T-helper 2 cell (primary cell): ENCODE measurements at regions not wholly inside any gene's neighbourhood (a gene's known extent, or its start where the extent isn't known, plus 50 kb on each side); places are given as distances from the start of the nearest gene placed in this dataset.
"Not testable (repeated sequence)": the region's sequence is repeated elsewhere in the genome, so short reads cannot be mapped to it uniquely, and the experiment has no call there.

ENCODE experiments used
- DNase-seq, 5 experiments: peaks; one replicate each; pipeline versions ENCODE4 v3.0.0 to v3.0.0-alpha.2; 2012 to 2022

DNA sequence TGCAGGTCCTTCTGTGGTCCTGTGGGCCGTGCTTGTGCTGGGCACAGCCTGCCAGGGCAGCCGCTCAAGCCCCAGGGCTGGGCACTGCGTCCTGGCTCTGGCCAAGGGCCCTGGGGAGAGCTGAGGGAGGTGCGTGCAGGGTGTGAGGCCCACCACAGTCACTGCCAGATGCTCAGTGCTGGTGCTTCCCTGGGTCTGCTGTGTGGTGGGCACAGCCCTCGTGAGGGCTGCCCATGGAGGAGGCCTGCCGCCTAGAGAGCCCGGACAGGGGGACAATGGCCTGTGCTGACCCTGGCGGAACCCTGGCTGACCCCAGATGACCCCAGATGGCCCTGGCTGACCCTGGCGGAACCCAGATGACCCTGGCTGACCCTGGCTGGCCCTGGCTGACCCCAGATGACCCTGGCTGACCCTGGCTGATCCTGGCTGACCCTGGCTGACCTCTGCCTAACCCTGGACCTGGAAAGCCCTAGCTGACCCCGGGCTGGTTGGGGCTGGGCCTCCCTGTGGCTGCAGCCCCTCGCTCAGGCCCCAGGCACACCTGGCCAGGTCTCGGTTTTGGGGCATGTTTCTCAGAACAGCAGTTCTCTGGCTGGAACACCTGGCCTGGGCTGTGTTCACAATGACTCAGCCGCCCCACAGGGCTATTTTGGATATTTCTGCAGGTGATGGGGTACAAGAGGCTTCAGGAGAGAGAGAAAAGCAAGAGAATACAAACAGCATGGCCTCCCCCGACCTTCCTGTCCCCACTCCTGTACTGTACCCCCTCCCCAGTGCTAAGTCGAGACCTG, 55.4 kb downstream of the TMEM121 start:
- no peak for DNase-seq

DNA sequence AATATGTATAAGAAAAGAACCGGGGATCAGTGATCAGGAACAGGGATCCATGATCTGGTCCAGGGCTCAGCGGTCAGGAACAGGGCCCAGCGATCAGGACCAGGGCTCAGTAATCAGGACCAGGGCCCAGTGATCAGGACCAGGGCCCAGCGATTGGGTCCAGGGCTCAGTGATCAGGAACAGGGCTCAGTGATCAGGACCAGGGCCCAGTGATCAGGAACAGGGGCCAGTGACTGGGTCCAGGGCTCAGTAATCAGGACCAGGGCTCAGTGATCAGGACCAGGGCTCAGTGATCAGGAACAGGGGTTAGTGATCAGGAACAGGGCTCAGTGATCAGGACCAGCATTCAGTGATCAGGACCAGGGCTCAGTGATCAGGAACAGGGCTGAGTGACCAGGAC, 56.3 kb downstream of the TMEM121 start:
- DNase-seq = no peak

DNA sequence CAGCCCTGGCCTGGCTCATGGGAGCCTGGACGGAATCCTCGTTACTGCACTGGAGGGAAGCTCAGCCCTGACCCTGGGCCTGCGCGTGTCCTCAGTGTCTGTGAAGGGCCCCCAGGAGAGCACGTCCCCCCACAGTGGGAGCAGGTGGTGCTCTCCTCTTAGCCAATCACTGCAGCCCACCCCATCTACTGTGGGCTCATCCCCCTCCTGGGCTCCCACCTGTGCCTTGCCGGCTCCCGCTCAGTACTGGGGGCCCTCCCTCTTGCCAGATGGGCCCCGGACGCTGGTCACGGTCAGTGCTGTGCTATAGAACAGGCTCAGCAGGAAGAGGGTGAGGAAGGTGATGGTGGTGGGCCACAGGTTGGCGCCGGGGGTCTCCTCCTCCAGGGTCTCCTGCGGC, 57.5 kb downstream of the TMEM121 start:
- not testable (repeated sequence) for DNase-seq

DNA sequence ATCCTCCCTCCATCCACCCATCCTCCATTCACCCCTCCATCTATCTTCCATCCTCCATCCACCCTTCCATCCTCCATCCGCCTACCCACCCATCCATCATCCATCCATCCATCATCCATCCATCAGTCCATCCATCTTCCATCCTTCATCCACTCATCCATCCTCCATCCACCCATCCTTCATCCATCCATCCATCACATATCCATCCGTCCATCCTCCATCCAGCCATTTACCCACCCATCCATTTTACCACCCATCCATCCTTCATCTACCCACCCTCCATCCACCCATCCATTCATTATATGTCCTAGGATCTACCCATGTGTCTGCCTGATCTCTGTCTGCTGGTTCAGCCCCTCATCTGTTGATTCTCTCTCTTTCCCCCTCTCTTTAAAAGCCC, 58.9 kb downstream of the TMEM121 start:
- not testable (repeated sequence) for DNase-seq

DNA sequence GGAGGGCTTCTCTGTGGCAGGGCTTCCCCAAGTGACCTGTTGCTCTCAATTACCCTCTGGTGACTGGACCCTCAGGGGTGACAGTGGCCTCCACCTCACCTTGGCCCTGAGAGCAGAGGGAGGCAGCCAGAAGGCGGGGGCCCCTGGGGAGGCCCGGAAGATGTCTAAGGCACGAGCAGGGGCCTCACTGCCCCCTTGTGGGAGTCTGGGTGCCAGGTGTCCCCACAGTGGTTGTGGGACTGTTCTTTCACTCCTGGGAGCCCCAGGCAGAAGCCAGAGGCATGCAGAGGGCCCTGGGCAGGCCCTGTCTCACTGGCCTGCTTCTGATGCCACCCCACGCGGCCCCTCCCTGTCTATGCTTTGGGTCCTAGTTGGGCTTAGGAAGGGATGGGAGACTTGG, 59.3 kb downstream of the TMEM121 start:
- DNase-seq = not testable (repeated sequence)

DNA sequence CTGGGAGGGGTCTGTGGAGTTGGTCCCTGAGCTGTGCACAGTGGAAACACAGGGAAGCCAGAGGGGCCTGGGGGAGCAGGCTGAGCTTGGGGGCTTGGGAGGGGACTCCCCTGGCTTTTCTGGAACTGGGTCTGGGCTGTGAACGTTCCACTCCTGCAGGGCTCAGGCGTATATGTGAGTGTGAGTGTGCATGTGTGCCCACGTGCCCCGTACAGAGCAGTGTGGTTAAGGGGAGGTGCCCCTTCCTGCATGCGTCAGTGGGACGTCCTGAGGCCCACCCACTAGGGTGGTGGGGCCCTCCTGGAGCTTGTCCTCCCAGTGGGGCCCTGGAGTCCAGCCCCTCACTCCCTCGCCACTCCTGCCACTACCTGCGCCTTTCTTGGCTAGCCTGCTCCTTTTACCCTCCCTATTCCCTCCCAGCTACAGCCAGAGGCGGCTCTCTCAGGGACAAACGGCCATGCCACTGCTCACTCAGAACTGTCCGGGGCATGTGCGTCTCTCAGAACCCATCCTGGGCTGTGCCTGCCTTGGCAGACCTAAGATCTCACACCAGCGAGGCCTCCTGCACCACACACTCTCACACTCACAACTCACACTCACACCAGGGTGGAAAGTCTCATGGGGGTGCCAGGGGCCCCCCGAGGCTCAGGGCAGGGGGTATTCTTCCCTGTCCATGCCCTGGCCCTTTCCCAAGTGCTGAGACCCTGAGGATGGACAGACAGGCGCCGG, 59.9 kb downstream of the TMEM121 start:
- DNase-seq = peak in 1 of 5 experiments; percentile 35

- not testable (repeated sequence) for DNase-seq
These were observed 60.7 kb downstream of the TMEM121 start for GRCh38 chr14:105587034-105587433.

- DNase-seq = not testable (repeated sequence)
These were observed 61.3 kb downstream of the TMEM121 start for GRCh38 chr14:105587482-105588235.

DNA sequence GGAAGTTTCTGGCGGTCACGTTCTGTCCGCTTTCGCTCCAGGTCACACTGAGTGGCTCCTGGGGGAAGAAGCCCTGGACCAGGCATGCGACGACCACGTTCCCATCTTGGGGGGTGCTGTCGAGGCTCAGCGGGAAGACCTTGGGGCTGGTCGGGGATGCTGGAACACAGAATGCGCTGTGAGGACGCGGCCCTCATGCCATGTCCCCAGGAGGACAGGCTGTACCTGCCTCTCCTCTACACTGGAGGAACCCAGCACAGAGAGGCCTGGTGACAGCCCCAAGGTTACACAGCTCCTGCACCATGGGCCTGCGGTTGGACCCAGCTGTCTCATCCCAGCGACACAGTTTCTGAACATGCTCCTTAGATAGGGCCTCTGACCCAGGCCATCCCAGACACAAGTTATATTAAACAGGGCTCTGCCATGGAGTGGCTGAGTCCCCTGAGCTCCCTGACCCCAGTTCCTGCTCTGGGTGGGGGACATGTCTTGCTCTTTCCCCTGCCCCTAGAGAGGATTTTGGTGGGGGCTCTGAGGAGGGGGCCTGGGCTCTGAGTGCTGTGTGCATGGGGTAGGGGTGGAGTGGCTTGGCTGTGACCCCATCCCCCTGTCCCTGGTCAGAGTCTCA, 62.0 kb downstream of the TMEM121 start:
- no peak for DNase-seq

- DNase-seq = no peak
These were observed 63.0 kb downstream of the TMEM121 start for GRCh38 chr14:105589161-105589925.

GRCh38 chr14:105589926-105590185, 63.5 kb downstream of the TMEM121 start:
- DNase-seq = not testable (repeated sequence)

DNA sequence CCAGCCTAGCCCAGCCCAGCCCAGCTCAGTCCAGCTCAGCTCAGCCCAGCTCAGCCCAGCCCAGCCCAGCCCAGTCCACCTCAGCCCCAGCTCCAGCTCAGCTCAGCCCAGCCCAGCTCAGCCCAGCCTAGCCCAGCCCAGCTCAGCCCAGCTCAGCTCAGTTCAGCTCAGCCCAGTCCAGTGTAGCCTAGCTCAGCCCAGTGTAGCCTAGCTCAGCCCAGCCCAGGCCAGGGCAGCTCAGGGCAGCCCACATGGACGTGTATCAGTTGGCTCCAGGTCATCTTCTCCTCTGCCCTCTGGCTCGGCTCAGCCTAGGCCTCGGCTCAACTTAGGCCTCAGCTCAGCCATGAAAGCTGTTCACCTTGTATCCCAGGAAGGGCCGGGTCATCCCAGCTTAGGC, 64.7 kb downstream of the TMEM121 start:
- no peak for DNase-seq

- not testable (repeated sequence) for DNase-seq
These were observed 65.5 kb downstream of the TMEM121 start for GRCh38 chr14:105591792-105592341.

- DNase-seq = not testable (repeated sequence)
These were observed 66.3 kb downstream of the TMEM121 start for GRCh38 chr14:105592646-105593045.

DNA sequence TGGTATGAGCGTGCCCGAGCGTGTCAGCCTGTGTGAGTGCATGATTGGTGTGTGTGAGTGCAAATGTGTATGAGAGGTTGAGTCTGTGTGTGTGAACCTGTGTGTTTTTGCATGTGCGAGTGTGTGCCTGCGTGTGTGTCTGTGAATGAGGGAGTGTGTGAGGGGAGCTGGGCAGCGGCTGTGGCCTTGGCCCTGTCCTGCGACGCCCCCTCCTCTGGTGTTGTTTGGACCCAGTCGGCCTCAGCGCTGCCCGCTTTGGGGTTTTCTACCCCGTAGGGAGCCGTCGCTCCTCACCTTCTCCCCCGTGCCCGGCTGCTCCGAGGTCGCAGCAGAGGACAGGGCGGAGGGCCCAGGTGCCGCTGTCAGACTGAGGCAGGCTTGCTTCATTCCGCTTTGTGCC, 69.0 kb downstream of the TMEM121 start:
- not testable (repeated sequence) for DNase-seq

- DNase-seq = not testable (repeated sequence)
These were observed 70.0 kb downstream of the TMEM121 start for GRCh38 chr14:105596374-105596773.

DNA sequence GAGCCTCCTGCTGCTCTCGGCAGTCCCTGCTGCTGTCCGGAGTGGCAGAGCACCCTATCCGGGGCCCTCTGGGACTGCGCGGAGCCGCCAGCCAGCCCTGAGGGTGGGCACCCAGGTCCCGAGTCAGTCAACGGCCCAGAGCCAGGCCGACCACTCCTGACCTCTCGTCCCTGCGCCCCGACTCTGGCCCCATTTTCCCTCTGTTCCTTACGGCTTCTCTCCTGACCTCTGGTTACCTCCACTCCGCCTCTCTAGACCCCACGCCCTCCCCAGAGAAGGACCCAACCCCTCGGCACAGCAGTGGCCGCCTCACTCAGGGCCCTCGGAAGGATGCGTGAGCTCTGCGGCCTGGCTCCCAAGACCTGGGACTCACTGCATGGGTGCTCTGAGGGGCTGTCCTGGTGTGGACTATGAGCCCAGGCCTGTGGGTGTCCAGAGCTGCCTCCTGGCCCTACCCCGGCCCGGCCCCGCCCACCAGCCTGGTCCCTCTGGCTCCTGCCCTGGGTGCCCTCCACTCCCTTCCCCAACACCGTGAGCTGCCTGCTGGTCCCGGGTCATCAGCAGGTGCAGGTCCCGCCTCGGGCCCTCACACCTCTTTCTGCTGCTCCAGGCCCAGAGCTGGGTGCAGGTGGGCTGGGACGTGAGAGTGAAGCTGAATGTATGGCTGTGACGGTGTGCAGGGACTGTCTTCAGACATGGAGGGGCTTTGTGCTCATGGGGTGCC, 71.8 kb downstream of the TMEM121 start:
- DNase-seq = not testable (repeated sequence)

- not testable (repeated sequence) for DNase-seq
These were observed 72.7 kb downstream of the TMEM121 start for GRCh38 chr14:105598925-105599586.

- not testable (repeated sequence) for DNase-seq
These were observed 74.0 kb downstream of the TMEM121 start for GRCh38 chr14:105600195-105600938.

- no peak for DNase-seq
These were observed 74.6 kb downstream of the TMEM121 start for GRCh38 chr14:105600939-105601359.
